OCI-LY7 (cell line): ENCODE measurements at regions not wholly inside any gene's neighbourhood (a gene's known extent, or its start where the extent isn't known, plus 50 kb on each side); places are given as distances from the start of the nearest gene placed in this dataset.

Experiments
- CTCF ChIP-seq: fragments of 200-600 bp; sonication (generic); conservative IDR thresholded peaks from 2 replicates; pipeline ENCODE4 v1.5.1; 2014; ENCODE audit warnings: mild to moderate bottlenecking, antibody characterized with exemption, low read length, moderate library complexity, mixed read lengths
- EZH2phosphoT487 ChIP-seq: fragments of 200-600 bp; sonication (generic); IDR thresholded peaks from 2 replicates; pipeline ENCODE4 v1.6.1; 2018; ENCODE audit warnings: low read depth, borderline replicate concordance, mild to moderate bottlenecking, mixed run types, antibody characterized with exemption, low read length, moderate library complexity, mixed read lengths

DNA sequence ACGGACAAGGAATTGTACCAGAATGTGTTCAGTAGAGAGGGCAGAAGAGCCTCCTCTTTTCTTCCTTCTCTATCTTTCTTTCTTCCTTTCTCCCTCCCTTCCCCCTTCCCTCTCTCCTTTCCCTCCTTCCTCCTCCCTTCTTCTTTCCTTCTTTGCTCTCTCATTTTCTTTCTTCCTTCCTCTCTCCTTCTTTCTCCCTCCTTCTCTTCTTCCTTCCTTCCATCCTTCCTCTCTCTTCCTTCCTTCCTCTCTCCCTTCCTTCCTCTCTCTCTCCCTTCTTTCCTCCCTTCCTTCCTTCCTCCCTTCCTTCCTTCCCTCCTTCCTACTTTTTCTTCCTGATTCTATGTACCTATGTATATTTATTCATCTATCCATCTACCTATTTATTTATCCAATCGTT, 59.7 kb upstream of the SDK2 start:
- TF ChIP-seq CTCF (no peak), EZH2phosphoT487 (no peak)
